WTC11 (cell line): ENCODE measurements at regions not wholly inside any gene's neighbourhood (a gene's known extent, or its start where the extent isn't known, plus 50 kb on each side); places are given as distances from the start of the nearest gene placed in this dataset.

Experiments used
- ATAC-seq: fragments of 200-7000 bp; cut with Tn5 transposase; 2 replicates; pipeline ENCODE4 v1.10.0; 2021; ENCODE audit warnings: mild to moderate bottlenecking, moderate library complexity
- CTCF ChIA-PET: fragments of 300-600 bp; sonication (Branson Sonifier 250); formaldehyde crosslinking; loops from one replicate; lab custom pipeline; 2021; ENCODE audit warnings: antibody characterized with exemption; lab: Charles Lee
- POLR2A ChIA-PET: fragments of 350-600 bp; sonication (Branson Sonifier 250); formaldehyde crosslinking; loops from one replicate; lab custom pipeline; 2021; ENCODE audit warnings: antibody characterized with exemption; lab: Charles Lee
- DNase-seq: peaks from one replicate; pipeline ENCODE4 v3.0.0; 2021; ENCODE audit warnings: low spot score
- H3K27ac Mint-ChIP-seq: 2 replicates; pipeline ENCODE4 v1.8.0; 2021; ENCODE audit warnings: mixed read lengths
- H3K27me3 Mint-ChIP-seq: 2 replicates; pipeline ENCODE4 v1.8.0; 2021; ENCODE audit warnings: low read depth, mild to moderate bottlenecking, moderate library complexity, mixed read lengths
- H3K36me3 Mint-ChIP-seq: 2 replicates; pipeline ENCODE4 v1.8.0; 2021; ENCODE audit warnings: mixed read lengths
- H3K4me1 Mint-ChIP-seq: 2 replicates; pipeline ENCODE4 v1.8.0; 2022; ENCODE audit warnings: mixed read lengths
- H3K4me3 Mint-ChIP-seq: 2 replicates; pipeline ENCODE4 v1.8.0; 2021; ENCODE audit warnings: mild to moderate bottlenecking, moderate library complexity, mixed read lengths
- H3K9me3 Mint-ChIP-seq: 2 replicates; pipeline ENCODE4 v1.8.0; 2021; ENCODE audit warnings: mixed read lengths
- ATF2 ChIP-seq: sonication (generic); formaldehyde crosslinking; IDR thresholded peaks from 2 replicates; pipeline ENCODE4 v1.8.1; 2022; ENCODE audit warnings: low read depth, missing genetic modification reagents, borderline replicate concordance
- CTCF ChIP-seq: fragments of 200-600 bp; IDR thresholded peaks from 2 replicates; pipeline ENCODE4 v1.8.0; 2022; ENCODE audit warnings: antibody characterized with exemption
- E2F4 ChIP-seq: sonication (generic); formaldehyde crosslinking; IDR thresholded peaks from 2 replicates; pipeline ENCODE4 v1.8.1; 2022; ENCODE audit warnings: low read depth, mild to moderate bottlenecking, moderate library complexity, missing genetic modification reagents, borderline replicate concordance
- ELF4 ChIP-seq: sonication (generic); formaldehyde crosslinking; IDR thresholded peaks from 2 replicates; pipeline ENCODE4 v1.8.1; 2022; ENCODE audit warnings: low read depth, mild to moderate bottlenecking, moderate library complexity, missing genetic modification reagents
- HMGA2 ChIP-seq: fragments of 250-450 bp; sonication (Bioruptor Pico); IDR thresholded peaks from 2 replicates; pipeline ENCODE4 v1.4.0; 2021; ENCODE audit warnings: mild to moderate bottlenecking, moderate library complexity
- HMGXB4 ChIP-seq: sonication (generic); formaldehyde crosslinking; IDR thresholded peaks from 2 replicates; pipeline ENCODE4 v1.8.1; 2023; ENCODE audit warnings: mild to moderate bottlenecking, moderate library complexity, missing genetic modification reagents
- JAZF1 ChIP-seq: fragments of 250-450 bp; sonication (Bioruptor Pico); IDR thresholded peaks from 2 replicates; pipeline ENCODE4 v1.9.0; 2021; ENCODE audit warnings: moderate library complexity, mild to moderate bottlenecking, inconsistent platforms
- KAT7 ChIP-seq: sonication (generic); formaldehyde crosslinking; IDR thresholded peaks from 2 replicates; pipeline ENCODE4 v1.8.1; 2023; ENCODE audit warnings: missing genetic modification reagents, mild to moderate bottlenecking, borderline replicate concordance
- MYBL2 ChIP-seq: sonication (generic); formaldehyde crosslinking; IDR thresholded peaks from 2 replicates; pipeline ENCODE4 v1.8.1; 2023; ENCODE audit warnings: mild to moderate bottlenecking, moderate library complexity, missing genetic modification reagents
- NFATC4 ChIP-seq: fragments of 250-450 bp; sonication (Bioruptor Pico); IDR thresholded peaks from 2 replicates; pipeline ENCODE4 v1.9.0; 2021; ENCODE audit warnings: mild to moderate bottlenecking
- NFYB ChIP-seq: sonication (generic); formaldehyde crosslinking; conservative IDR thresholded peaks from 2 replicates; pipeline ENCODE4 v1.8.0; 2022; ENCODE audit warnings: low read depth, missing genetic modification reagents
- PREB ChIP-seq: sonication (generic); formaldehyde crosslinking; IDR thresholded peaks from 2 replicates; pipeline ENCODE4 v1.8.1; 2022; ENCODE audit warnings: mild to moderate bottlenecking, missing genetic modification reagents, moderate library complexity, borderline replicate concordance
- RELA ChIP-seq: sonication (generic); formaldehyde crosslinking; IDR thresholded peaks from 2 replicates; pipeline ENCODE4 v1.8.1; 2022; ENCODE audit warnings: missing genetic modification reagents, mild to moderate bottlenecking, borderline replicate concordance
- SP1 ChIP-seq: sonication (generic); formaldehyde crosslinking; conservative IDR thresholded peaks from 2 replicates; pipeline ENCODE4 v1.8.1; 2022; ENCODE audit warnings: missing genetic modification reagents
- TCF7 ChIP-seq: sonication (generic); formaldehyde crosslinking; IDR thresholded peaks from 2 replicates; pipeline ENCODE4 v1.8.0; 2022; ENCODE audit warnings: mild to moderate bottlenecking, low read depth, missing genetic modification reagents, moderate library complexity
- TEAD1 ChIP-seq: sonication (generic); formaldehyde crosslinking; IDR thresholded peaks from 2 replicates; pipeline ENCODE4 v1.8.0; 2022; ENCODE audit warnings: mild to moderate bottlenecking, missing genetic modification reagents
- ZBTB21 ChIP-seq: sonication (generic); formaldehyde crosslinking; IDR thresholded peaks from 2 replicates; pipeline ENCODE4 v1.8.1; 2023; ENCODE audit warnings: mild to moderate bottlenecking, missing genetic modification reagents, borderline replicate concordance
- ZMAT4 ChIP-seq: fragments of 250-450 bp; sonication (Bioruptor Pico); IDR thresholded peaks from 2 replicates; pipeline ENCODE4 v1.9.0; 2021; ENCODE audit warnings: mild to moderate bottlenecking
- ZNF232 ChIP-seq: sonication (generic); formaldehyde crosslinking; IDR thresholded peaks from 2 replicates; pipeline ENCODE4 v1.8.0; 2022; ENCODE audit warnings: mild to moderate bottlenecking, missing genetic modification reagents
- ZNF317 ChIP-seq: sonication (generic); formaldehyde crosslinking; IDR thresholded peaks from 2 replicates; pipeline ENCODE4 v1.8.1; 2023; ENCODE audit warnings: low read depth, mild to moderate bottlenecking, moderate library complexity, missing genetic modification reagents, borderline replicate concordance
- ZNF671 ChIP-seq: fragments of 250-450 bp; sonication (Bioruptor Pico); IDR thresholded peaks from 2 replicates; pipeline ENCODE4 v1.8.0; 2021; ENCODE audit warnings: mild to moderate bottlenecking

GRCh38 chr3:140857993-140858392 is 83.6 kb upstream of the SLC25A36 start (continued):
- no peak for TF ChIP-seq ZNF317 (CRISPR knock-in tag)

DNA sequence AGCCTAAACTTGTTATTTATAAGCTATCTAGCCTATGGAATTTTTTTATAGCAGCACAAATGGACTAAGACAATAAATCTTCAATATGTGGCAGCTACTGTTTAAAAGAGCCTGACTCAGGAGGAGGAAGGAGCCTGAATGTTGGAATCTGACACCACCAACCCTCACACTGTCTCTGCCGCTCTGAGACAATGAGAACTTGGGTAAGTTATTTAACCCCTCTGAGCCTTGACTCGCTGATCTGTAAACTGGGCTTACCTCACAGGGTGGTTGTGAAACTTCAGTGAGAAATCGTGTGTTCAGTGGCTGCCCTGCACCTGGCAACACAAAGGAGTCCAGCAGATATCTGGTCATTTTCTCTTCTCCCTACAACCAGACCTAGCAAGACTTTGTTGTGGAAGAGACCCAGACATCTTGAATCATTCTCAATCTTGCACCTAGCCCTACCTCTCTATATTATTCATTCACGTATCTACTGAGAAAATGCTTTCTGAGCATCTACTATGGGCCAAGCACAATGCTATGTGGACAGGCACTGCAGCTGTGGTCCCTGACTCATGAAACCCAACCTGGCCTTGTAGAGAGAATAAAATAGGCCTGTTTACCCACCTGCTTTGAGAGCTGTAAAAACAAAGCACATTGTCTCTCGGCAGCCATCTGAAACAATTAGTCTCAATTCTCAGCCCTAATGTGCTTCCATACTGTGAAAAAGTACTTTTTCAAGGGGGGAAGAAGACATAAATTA is 81.9 kb upstream of the SLC25A36 start:
- ChIA-PET POLR2A (no interaction called here), CTCF (no interaction called here)
- Mint-ChIP-seq H3K4me3 (no peak overlapping the region), H3K27ac (peak overlapping the region; percentile 68), H3K27me3 (no peaks in the 10 kb centered on the region), H3K4me1 (peaks cover 28% of the 10 kb centered on the region), H3K9me3 (no peaks in the 10 kb centered on the region), H3K36me3 (no peaks in the 10 kb centered on the region)
- DNase-seq (no peak), ATAC-seq (peak; percentile 49)
- TF ChIP-seq ZMAT4 (no peak), TCF7 (no peak), JAZF1 (CRISPR knock-in tag) (no peak), HMGA2 (CRISPR knock-in tag) (no peak), NFATC4 (CRISPR knock-in tag) (no peak), SP1 (no peak), KAT7 (CRISPR knock-in tag) (no peak)

- Mint-ChIP-seq H3K4me1 (peaks cover 16% of the 10 kb centered on the region), H3K4me3 (no peak overlapping the region), H3K9me3 (peaks cover 12% of the 10 kb centered on the region), H3K36me3 (no peaks in the 10 kb centered on the region), H3K27me3 (no peaks in the 10 kb centered on the region), H3K27ac (no peak overlapping the region)
- ChIA-PET CTCF (interaction anchor here (0.8 to 1.0 kb wide), 2 partner anchors 59 to 111 kb away, joined by 4 read pairs; no protein-coding TSS in a partner anchor), POLR2A (no interaction called here)
- ATAC-seq (peak; percentile 85), DNase-seq (peak; percentile 58)
- TF ChIP-seq CTCF = peak; percentile 49
- TF ChIP-seq ZBTB21 (CRISPR knock-in tag) = no peak
- no peak for TF ChIP-seq ZNF232 (CRISPR knock-in tag)
- TF ChIP-seq, all 79 proteins: peak for 1
Observed at GRCh38 chr3:140863580-140864009, 78.0 kb upstream of the SLC25A36 start.

GRCh38 chr3:140870351-140870750 is 71.3 kb upstream of the SLC25A36 start:
- no peak for DNase-seq
- TF ChIP-seq ZNF317 (CRISPR knock-in tag) (no peak), ZMAT4 (no peak), E2F4 (CRISPR knock-in tag) (no peak), PREB (CRISPR knock-in tag) (no peak), TEAD1 (CRISPR knock-in tag) (no peak), ZNF671 (CRISPR knock-in tag) (no peak), ELF4 (CRISPR knock-in tag) (no peak), NFYB (no peak), MYBL2 (no peak), KAT7 (CRISPR knock-in tag) (no peak), HMGXB4 (CRISPR knock-in tag) (no peak), RELA (CRISPR knock-in tag) (no peak), ATF2 (no peak)

More at GRCh38 chr3:140870351-140870750, 71.3 kb upstream of the SLC25A36 start:
- no peak for ATAC-seq
- Mint-ChIP-seq H3K9me3 (peaks cover 35% of the 10 kb centered on the region), H3K4me3 (no peak overlapping the region), H3K36me3 (peaks cover 9% of the 10 kb centered on the region), H3K27me3 (no peaks in the 10 kb centered on the region; the same call in 1 of the 2 replicates), H3K4me1 (peaks cover 17% of the 10 kb centered on the region), H3K27ac (no peak overlapping the region)
- POLR2A ChIA-PET = no interaction called here
- CTCF ChIA-PET = no interaction called here
